ENCODE measurements at regions not wholly inside any gene's neighbourhood (a gene's known extent, or its start where the extent isn't known, plus 50 kb on each side); places are given as distances from the start of the nearest gene placed in this dataset.
"Not testable (repeated sequence)": the region's sequence is repeated elsewhere in the genome, so short reads cannot be mapped to it uniquely, and the experiment has no call there.

GRCh38 chr4:187408447-187408846 lies 587.1 kb upstream of the ZFP42 start:
- not testable (repeated sequence) for H3K36me3 Mint-ChIP-seq (ENCODE audit: low read depth); H3K27ac Mint-ChIP-seq; H3K27me3 Mint-ChIP-seq; DNase-seq; H3K4me1 Mint-ChIP-seq (ENCODE audit: low read depth); H3K4me3 Mint-ChIP-seq
- peaks cover 22% of the 10 kb centered on the region for H3K9me3 Mint-ChIP-seq

GRCh38 chr4:187413564-187414358 lies 581.8 kb upstream of the ZFP42 start:
- Mint-ChIP-seq H3K9me3 (peaks cover 4% of the 10 kb centered on the region), H3K36me3 (ENCODE audit: low read depth) (no peaks in the 10 kb centered on the region), H3K27me3 (no peaks in the 10 kb centered on the region), H3K4me3 (no peak overlapping the region), H3K27ac (no peak overlapping the region), H3K4me1 (ENCODE audit: low read depth) (no peaks in the 10 kb centered on the region)
- DNase-seq, result no peak

DNA sequence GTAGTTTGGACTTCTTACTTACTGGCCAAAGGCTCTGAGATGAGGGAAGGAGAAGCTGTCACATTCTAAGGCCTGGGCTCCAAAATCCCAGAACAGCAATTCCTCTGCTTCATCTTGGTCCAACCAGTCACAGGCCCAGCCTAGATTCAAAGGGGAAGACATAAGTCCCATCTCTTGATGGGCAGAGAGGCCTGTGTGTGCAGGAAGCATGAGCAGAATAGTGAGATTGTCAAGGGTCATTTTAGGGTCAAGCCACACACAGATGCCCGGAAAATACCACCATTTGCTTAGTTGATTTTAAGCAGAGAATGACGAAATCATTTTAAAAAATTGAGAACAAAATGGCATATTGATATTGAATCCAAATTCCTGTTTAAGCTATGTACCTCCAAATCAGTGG lies 580.9 kb upstream of the ZFP42 start:
- H3K4me3 Mint-ChIP-seq, result no peak overlapping the region
- H3K27me3 Mint-ChIP-seq, result no peaks in the 10 kb centered on the region
- H3K9me3 Mint-ChIP-seq, result peaks cover 4% of the 10 kb centered on the region
- no peak for DNase-seq
- H3K4me1 Mint-ChIP-seq (ENCODE audit: low read depth), result no peaks in the 10 kb centered on the region
- H3K27ac Mint-ChIP-seq, result no peak overlapping the region
- no peaks in the 10 kb centered on the region for H3K36me3 Mint-ChIP-seq (ENCODE audit: low read depth)

GRCh38 chr4:187415231-187415630 lies 580.3 kb upstream of the ZFP42 start:
- Mint-ChIP-seq H3K27me3 (no peaks in the 10 kb centered on the region), H3K36me3 (ENCODE audit: low read depth) (no peaks in the 10 kb centered on the region), H3K27ac (no peak overlapping the region), H3K4me3 (no peak overlapping the region), H3K4me1 (ENCODE audit: low read depth) (no peaks in the 10 kb centered on the region), H3K9me3 (peaks cover 4% of the 10 kb centered on the region)
- no peak for DNase-seq

- no peaks in the 10 kb centered on the region for H3K27me3 Mint-ChIP-seq
- no peak overlapping the region for H3K27ac Mint-ChIP-seq
- H3K4me1 Mint-ChIP-seq (ENCODE audit: low read depth), result no peaks in the 10 kb centered on the region
- no peaks in the 10 kb centered on the region for H3K36me3 Mint-ChIP-seq (ENCODE audit: low read depth)
- DNase-seq, result no peak
- no peak overlapping the region for H3K4me3 Mint-ChIP-seq
- peaks cover 4% of the 10 kb centered on the region for H3K9me3 Mint-ChIP-seq
These were observed 579.4 kb upstream of the ZFP42 start for GRCh38 chr4:187416216-187416615.

DNA sequence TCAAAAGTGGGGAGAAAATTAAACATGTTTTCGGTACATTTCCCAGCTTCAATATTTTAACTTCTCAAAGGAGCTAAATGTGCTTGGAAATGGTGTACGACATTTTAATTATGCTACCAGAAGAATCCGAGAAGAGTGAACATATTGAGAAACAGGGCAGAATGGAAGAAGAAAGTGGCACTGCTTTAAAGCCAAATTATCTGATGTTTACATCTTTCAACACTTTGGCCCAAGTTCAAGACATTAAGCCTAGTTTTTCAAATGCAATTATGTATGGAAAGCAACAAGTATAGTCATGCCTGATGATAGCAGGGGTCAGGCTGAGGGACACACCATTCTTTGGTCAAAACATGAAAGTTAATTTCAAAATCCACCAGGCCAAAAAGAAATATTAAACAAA lies 577.9 kb upstream of the ZFP42 start:
- Mint-ChIP-seq H3K27ac (no peak overlapping the region), H3K9me3 (peaks cover 4% of the 10 kb centered on the region), H3K4me1 (ENCODE audit: low read depth) (no peaks in the 10 kb centered on the region), H3K27me3 (no peaks in the 10 kb centered on the region), H3K4me3 (no peak overlapping the region), H3K36me3 (ENCODE audit: low read depth) (no peaks in the 10 kb centered on the region)
- DNase-seq, result no peak

- Mint-ChIP-seq H3K27ac (no peak overlapping the region), H3K4me3 (no peak overlapping the region), H3K27me3 (no peaks in the 10 kb centered on the region), H3K36me3 (ENCODE audit: low read depth) (no peaks in the 10 kb centered on the region), H3K9me3 (peaks cover 9% of the 10 kb centered on the region), H3K4me1 (ENCODE audit: low read depth) (no peaks in the 10 kb centered on the region)
- DNase-seq, result no peak
These were observed 572.9 kb upstream of the ZFP42 start for GRCh38 chr4:187422655-187423054.

GRCh38 chr4:187424636-187425035 lies 570.9 kb upstream of the ZFP42 start:
- no peak for DNase-seq
- Mint-ChIP-seq H3K27ac (no peak overlapping the region), H3K4me1 (ENCODE audit: low read depth) (no peaks in the 10 kb centered on the region), H3K9me3 (peaks cover 9% of the 10 kb centered on the region), H3K36me3 (ENCODE audit: low read depth) (no peaks in the 10 kb centered on the region), H3K27me3 (no peaks in the 10 kb centered on the region), H3K4me3 (no peak overlapping the region)

- Mint-ChIP-seq H3K27me3 (no peaks in the 10 kb centered on the region), H3K4me1 (ENCODE audit: low read depth) (no peaks in the 10 kb centered on the region), H3K9me3 (peaks cover 9% of the 10 kb centered on the region), H3K36me3 (ENCODE audit: low read depth) (no peaks in the 10 kb centered on the region), H3K27ac (no peak overlapping the region), H3K4me3 (no peak overlapping the region)
- DNase-seq, result no peak
These were observed 569.1 kb upstream of the ZFP42 start for GRCh38 chr4:187426511-187426910.

DNA sequence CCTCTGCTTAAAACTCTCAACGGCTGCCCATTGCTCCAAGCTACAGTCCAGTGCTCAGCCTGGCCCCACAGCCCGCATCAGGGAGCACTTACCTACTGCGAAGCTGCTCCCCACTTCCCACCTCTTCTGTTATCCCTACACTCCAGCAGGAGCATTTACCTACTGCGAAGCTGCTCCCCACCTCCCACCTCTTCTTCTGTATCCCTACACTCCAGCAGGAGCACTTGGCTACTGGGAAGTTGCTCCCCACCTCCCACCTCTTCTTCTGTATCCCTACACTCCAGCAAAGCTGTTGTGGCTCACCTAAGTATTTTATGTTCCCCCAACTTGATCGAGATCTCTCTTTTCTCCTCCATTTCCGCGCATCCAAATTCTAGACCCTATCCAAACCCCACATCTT lies 563.3 kb upstream of the ZFP42 start:
- no peaks in the 10 kb centered on the region for H3K4me1 Mint-ChIP-seq (ENCODE audit: low read depth)
- no peak overlapping the region for H3K4me3 Mint-ChIP-seq
- H3K9me3 Mint-ChIP-seq, result peaks cover 6% of the 10 kb centered on the region
- DNase-seq, result no peak
- H3K27ac Mint-ChIP-seq, result no peak overlapping the region
- H3K36me3 Mint-ChIP-seq (ENCODE audit: low read depth), result no peaks in the 10 kb centered on the region
- no peaks in the 10 kb centered on the region for H3K27me3 Mint-ChIP-seq

GRCh38 chr4:187433141-187433540 lies 562.4 kb upstream of the ZFP42 start:
- Mint-ChIP-seq H3K4me3 (no peak overlapping the region), H3K9me3 (peaks cover 9% of the 10 kb centered on the region), H3K27me3 (no peaks in the 10 kb centered on the region), H3K27ac (no peak overlapping the region), H3K36me3 (ENCODE audit: low read depth) (no peaks in the 10 kb centered on the region), H3K4me1 (ENCODE audit: low read depth) (no peaks in the 10 kb centered on the region)
- no peak for DNase-seq

- no peak for DNase-seq
- H3K27ac Mint-ChIP-seq, result no peak overlapping the region
- no peaks in the 10 kb centered on the region for H3K27me3 Mint-ChIP-seq
- peaks cover 9% of the 10 kb centered on the region for H3K9me3 Mint-ChIP-seq
- no peaks in the 10 kb centered on the region for H3K36me3 Mint-ChIP-seq (ENCODE audit: low read depth)
- no peak overlapping the region for H3K4me3 Mint-ChIP-seq
- no peaks in the 10 kb centered on the region for H3K4me1 Mint-ChIP-seq (ENCODE audit: low read depth)
These were observed 559.3 kb upstream of the ZFP42 start for GRCh38 chr4:187436251-187436650.

DNA sequence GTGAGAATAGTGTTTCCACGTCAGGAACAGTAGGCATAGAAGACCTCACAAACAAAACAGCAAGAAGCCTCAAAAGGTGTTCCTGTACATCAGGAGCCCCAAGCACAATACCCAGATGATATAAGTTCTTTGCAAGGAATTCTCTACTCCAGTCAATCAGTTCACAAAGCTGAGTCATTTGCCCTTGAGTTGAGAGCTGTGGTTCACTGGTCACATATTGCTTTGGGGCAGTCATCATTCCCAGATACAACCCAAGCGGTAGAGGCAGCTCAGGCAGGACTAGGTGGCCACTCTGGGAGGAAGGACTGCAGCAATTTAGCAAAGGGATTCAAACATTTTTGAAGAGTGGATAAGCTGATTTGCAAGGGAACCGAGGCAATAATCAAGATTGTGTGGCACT lies 551.5 kb upstream of the ZFP42 start:
- no peaks in the 10 kb centered on the region for H3K4me1 Mint-ChIP-seq (ENCODE audit: low read depth)
- H3K4me3 Mint-ChIP-seq, result no peak overlapping the region
- no peak for DNase-seq
- no peaks in the 10 kb centered on the region for H3K27me3 Mint-ChIP-seq
- no peaks in the 10 kb centered on the region for H3K36me3 Mint-ChIP-seq (ENCODE audit: low read depth)
- peaks cover 23% of the 10 kb centered on the region for H3K9me3 Mint-ChIP-seq
- no peak overlapping the region for H3K27ac Mint-ChIP-seq

GRCh38 chr4:187449702-187450101 lies 545.9 kb upstream of the ZFP42 start:
- Mint-ChIP-seq H3K27ac (no peak overlapping the region), H3K36me3 (ENCODE audit: low read depth) (no peaks in the 10 kb centered on the region), H3K4me1 (ENCODE audit: low read depth) (no peaks in the 10 kb centered on the region), H3K4me3 (no peak overlapping the region), H3K9me3 (peaks cover 10% of the 10 kb centered on the region), H3K27me3 (no peaks in the 10 kb centered on the region)
- no peak for DNase-seq

DNA sequence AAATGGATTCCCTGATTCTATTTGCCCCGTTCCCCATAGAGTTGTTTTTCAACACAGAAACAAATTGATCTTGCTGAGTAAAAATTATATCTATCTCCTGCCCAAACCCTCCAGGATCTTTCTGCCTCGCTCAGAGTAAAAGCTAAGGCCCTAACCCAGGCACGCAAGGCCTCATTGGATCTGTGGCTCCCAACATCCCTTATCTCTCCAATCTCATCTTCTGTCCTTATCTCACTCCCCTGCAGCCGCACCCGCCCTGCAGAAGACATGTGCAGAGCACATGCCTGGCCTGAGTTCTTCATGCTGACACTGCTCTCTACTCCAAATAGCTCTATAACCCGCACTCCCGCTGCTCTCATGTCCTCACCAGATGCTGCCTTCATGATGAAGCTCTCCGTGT lies 543.8 kb upstream of the ZFP42 start:
- Mint-ChIP-seq H3K36me3 (ENCODE audit: low read depth) (no peaks in the 10 kb centered on the region), H3K27ac (no peak overlapping the region), H3K9me3 (peaks cover 7% of the 10 kb centered on the region), H3K4me3 (no peak overlapping the region), H3K4me1 (ENCODE audit: low read depth) (no peaks in the 10 kb centered on the region), H3K27me3 (no peaks in the 10 kb centered on the region)
- no peak for DNase-seq

DNA sequence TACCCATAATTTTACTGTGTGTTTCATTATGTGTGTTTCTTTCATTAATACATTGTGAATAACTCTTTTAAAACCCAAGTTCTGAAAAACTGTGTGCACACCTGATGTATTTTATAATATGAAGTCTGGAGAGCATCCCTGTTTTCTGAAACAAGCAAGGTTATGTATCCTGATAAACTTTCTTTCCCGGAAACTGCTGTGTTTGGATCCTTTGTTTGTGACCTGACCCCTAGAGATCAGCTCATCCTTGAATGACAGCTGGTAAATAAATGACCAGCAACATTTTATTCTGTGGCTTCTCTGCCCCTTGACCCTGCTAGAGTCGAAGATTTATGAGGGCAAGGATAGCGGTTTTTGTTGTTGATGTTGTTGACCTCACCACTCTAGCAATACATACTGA lies 535.6 kb upstream of the ZFP42 start:
- no peak overlapping the region for H3K27ac Mint-ChIP-seq
- H3K4me3 Mint-ChIP-seq, result no peak overlapping the region
- no peaks in the 10 kb centered on the region for H3K27me3 Mint-ChIP-seq
- no peak for DNase-seq
- H3K9me3 Mint-ChIP-seq, result peaks cover 11% of the 10 kb centered on the region
- H3K4me1 Mint-ChIP-seq (ENCODE audit: low read depth), result no peaks in the 10 kb centered on the region
- H3K36me3 Mint-ChIP-seq (ENCODE audit: low read depth), result no peaks in the 10 kb centered on the region
